Sigmoid colon (tissue), 6 donors: ENCODE measurements at regions not wholly inside any gene's neighbourhood (a gene's known extent, or its start where the extent isn't known, plus 50 kb on each side); places are given as distances from the start of the nearest gene placed in this dataset.

Experiments
- DNase-seq: peaks from one replicate; pipeline ENCODE4 v3.0.0-alpha.2; 2019
- H3K27ac ChIP-seq, 4 donors: fragments of 200-600 bp; sonication (generic); one replicate each; pipeline ENCODE4 v1.5.1; 2016 to 2019; ENCODE audit warnings: mild to moderate bottlenecking in 1 of 4
- H3K27me3 ChIP-seq, 3 donors: fragments of 200-600 bp; sonication (generic); one replicate each; pipeline ENCODE4 v1.5.1; 2019; ENCODE audit warnings: mild to moderate bottlenecking in 1 of 3
- H3K36me3 ChIP-seq, 4 donors: fragments of 200-600 bp; sonication (generic); one replicate each; pipeline ENCODE4 v1.5.1; 2016 to 2019
- H3K4me1 ChIP-seq, 4 donors: fragments of 200-600 bp; sonication (generic); one replicate each; pipeline ENCODE4 v1.5.1; 2017 to 2019
- H3K4me3 ChIP-seq, 4 donors: fragments of 200-600 bp; sonication (generic); one replicate each; pipeline ENCODE4 v1.5.1; 2017 to 2019; ENCODE audit warnings: mild to moderate bottlenecking in 2 of 4, moderate library complexity in 1 of 4
- H3K9me3 ChIP-seq, 4 donors: fragments of 200-600 bp in 3 of 4; sonication (generic) in 3 of 4; one replicate each; pipeline versions ENCODE4 v1.5.1 to v1.6.1; 2013 to 2019
- CTCF ChIP-seq, 4 experiments: fragments of 450-650 bp in 3 of 4; fragments of 200-600 bp in 1 of 4; IDR thresholded peaks; one replicate each; pipeline ENCODE4 v1.5.1; 2016 to 2019; ENCODE audit warnings: antibody characterized with exemption in 4 of 4, mild to moderate bottlenecking in 3 of 4, moderate library complexity in 2 of 4
- EP300 ChIP-seq, 4 donors: sonication (generic); formaldehyde crosslinking; IDR thresholded peaks; one replicate each; pipeline ENCODE4 v1.6.1; 2017; ENCODE audit warnings: antibody characterized with exemption in 4 of 4
- POLR2A ChIP-seq, 2 donors: fragments of 450-650 bp; IDR thresholded peaks; one replicate each; pipeline ENCODE4 v1.6.1; 2016; ENCODE audit warnings: antibody characterized with exemption in 2 of 2, mild to moderate bottlenecking in 2 of 2, moderate library complexity in 2 of 2
- POLR2AphosphoS5 ChIP-seq, 4 donors: sonication (generic); formaldehyde crosslinking; IDR thresholded peaks; one replicate each; pipeline ENCODE4 v1.6.1; 2017; ENCODE audit warnings: antibody characterized with exemption in 4 of 4
- WGBS, 2 donors: extraction: QIAGEN DNeasy Blood & Tissue Kit; methylation state at CpG; one replicate each; pipeline ENCODE4 v1.1.7; 2013; 5-methylcytosine and 5-hydroxymethylcytosine counted together
- intact Hi-C: fragments of 100-400 bp; cut with DNase I; formaldehyde crosslinking; loops from one replicate; pipeline ENCODE4 v1.15.1; 2023
- donor health status: healthy with polysubstance abuse.
- donor health status: healthy.

- no peak overlapping the region for H3K4me3 ChIP-seq
- H3K36me3 ChIP-seq = no peaks in the 10 kb centered on the region
- 60 to 67% methylated on average over 13 of the region's 13 CpGs for WGBS, 2 donors
- H3K4me1 ChIP-seq = no peaks in the 10 kb centered on the region
- intact Hi-C loops = no loop called here
- no peak overlapping the region for H3K27ac ChIP-seq
- H3K9me3 ChIP-seq = no peaks in the 10 kb centered on the region
- no peak for DNase-seq
- no peak for TF ChIP-seq CTCF (IDR thresholded peaks at IDR 0.05)
- no peak for TF ChIP-seq POLR2AphosphoS5 (IDR thresholded peaks at IDR 0.05)
- no peak for TF ChIP-seq EP300 (IDR thresholded peaks at IDR 0.05)
- TF ChIP-seq POLR2A (IDR thresholded peaks at IDR 0.05) = no peak
- no peaks in the 10 kb centered on the region for H3K27me3 ChIP-seq
Observed at GRCh38 chr19:30791088-30791487, 418.9 kb downstream of the ZNF536 start.

GRCh38 chr19:30790056-30790680 lies 418.0 kb downstream of the ZNF536 start:
- intact Hi-C loops = no loop called here
- H3K9me3 ChIP-seq = no peaks in the 10 kb centered on the region
- 88 to 91% methylated on average over 3 of the region's 3 CpGs for WGBS, 2 donors
- no peak overlapping the region for H3K4me3 ChIP-seq
- TF ChIP-seq EP300 (IDR thresholded peaks at IDR 0.05) (no peak), POLR2AphosphoS5 (IDR thresholded peaks at IDR 0.05) (no peak), POLR2A (IDR thresholded peaks at IDR 0.05) (no peak), CTCF (IDR thresholded peaks at IDR 0.05) (no peak)
- no peak overlapping the region for H3K27ac ChIP-seq
- no peaks in the 10 kb centered on the region for H3K4me1 ChIP-seq
- no peaks in the 10 kb centered on the region for H3K27me3 ChIP-seq
- no peaks in the 10 kb centered on the region for H3K36me3 ChIP-seq
- DNase-seq = no peak

- 82 to 87% methylated on average over 5 of the region's 5 CpGs for WGBS, 2 donors
- no peak for DNase-seq
Observed at GRCh38 chr19:30788105-30788765, 416.1 kb downstream of the ZNF536 start.

GRCh38 chr19:30785458-30786137 lies 413.4 kb downstream of the ZNF536 start:
- 79 to 82% methylated on average over 5 of the region's 5 CpGs for WGBS, 2 donors
- H3K4me3 ChIP-seq = no peak overlapping the region
- intact Hi-C loops = loop anchor here (2.0 to 10.0 kb wide), 3 partner anchors 572 to 1439 kb away; no protein-coding TSS in a partner anchor
- DNase-seq = no peak
- no peak overlapping the region for H3K27ac ChIP-seq
- H3K36me3 ChIP-seq = no peaks in the 10 kb centered on the region
- H3K9me3 ChIP-seq = no peaks in the 10 kb centered on the region
- no peak for TF ChIP-seq POLR2AphosphoS5 (IDR thresholded peaks at IDR 0.05)
- no peak for TF ChIP-seq CTCF (IDR thresholded peaks at IDR 0.05)
- no peak for TF ChIP-seq POLR2A (IDR thresholded peaks at IDR 0.05)
- TF ChIP-seq EP300 (IDR thresholded peaks at IDR 0.05) = no peak
- no peaks in the 10 kb centered on the region for H3K27me3 ChIP-seq
- no peaks in the 10 kb centered on the region for H3K4me1 ChIP-seq

More at GRCh38 chr19:30788105-30788765, 416.1 kb downstream of the ZNF536 start:
- no peak for TF ChIP-seq CTCF (IDR thresholded peaks at IDR 0.05)
- TF ChIP-seq EP300 (IDR thresholded peaks at IDR 0.05) = no peak
- TF ChIP-seq POLR2AphosphoS5 (IDR thresholded peaks at IDR 0.05) = no peak
- no peak for TF ChIP-seq POLR2A (IDR thresholded peaks at IDR 0.05)
- H3K9me3 ChIP-seq = no peaks in the 10 kb centered on the region
- H3K36me3 ChIP-seq = no peaks in the 10 kb centered on the region
- no peak overlapping the region for H3K4me3 ChIP-seq
- no peak overlapping the region for H3K27ac ChIP-seq
- H3K4me1 ChIP-seq = no peaks in the 10 kb centered on the region
- intact Hi-C loops = loop anchor here (5.0 to 10.0 kb wide), 2 partner anchors 569 to 1257 kb away; no protein-coding TSS in a partner anchor
- H3K27me3 ChIP-seq = no peaks in the 10 kb centered on the region
